Karpas-422 (cell line): ENCODE measurements at regions not wholly inside any gene's neighbourhood (a gene's known extent, or its start where the extent isn't known, plus 50 kb on each side); places are given as distances from the start of the nearest gene placed in this dataset.

ENCODE experiments used
- DNase-seq: peaks from one replicate; pipeline ENCODE4 v3.0.0-alpha.2; 2015
- H2AFZ ChIP-seq: fragments of 200-600 bp; sonication (generic); 2 replicates; pipeline ENCODE4 v1.6.1; 2014; ENCODE audit warnings: antibody characterized with exemption, low read length, mixed read lengths
- H3K27ac ChIP-seq: fragments of 200-600 bp; sonication (generic); 2 replicates; pipeline ENCODE4 v1.5.1; 2014; ENCODE audit warnings: mild to moderate bottlenecking, low read length, moderate library complexity
- H3K27me3 ChIP-seq: fragments of 200-600 bp; sonication (generic); 2 replicates; pipeline ENCODE4 v1.6.1; 2014; ENCODE audit warnings: low read length, mixed read lengths
- H3K36me3 ChIP-seq: fragments of 200-600 bp; sonication (generic); 2 replicates; pipeline ENCODE4 v1.6.1; 2014; ENCODE audit warnings: low read length, mixed read lengths; ENCODE audit not compliant: insufficient read depth
- H3K4me1 ChIP-seq: fragments of 200-600 bp; sonication (generic); 2 replicates; pipeline ENCODE4 v1.6.1; 2014; ENCODE audit warnings: mild to moderate bottlenecking, low read length, mixed read lengths
- H3K4me2 ChIP-seq: fragments of 200-600 bp; sonication (generic); 2 replicates; pipeline ENCODE4 v1.6.1; 2014; ENCODE audit warnings: low read length, low read depth, mild to moderate bottlenecking; ENCODE audit not compliant: poor library complexity, severe bottlenecking
- H3K4me3 ChIP-seq: fragments of 200-600 bp; sonication (generic); 2 replicates; pipeline ENCODE4 v1.5.1; 2014; ENCODE audit warnings: mild to moderate bottlenecking, antibody characterized with exemption, low read length, mixed read lengths
- H3K79me2 ChIP-seq: fragments of 200-600 bp; sonication (generic); 2 replicates; pipeline ENCODE4 v1.6.1; 2014; ENCODE audit warnings: mild to moderate bottlenecking, low read length, mixed read lengths
- H3K9ac ChIP-seq: fragments of 200-600 bp; sonication (generic); 2 replicates; pipeline ENCODE4 v1.6.0; 2014; ENCODE audit warnings: low read length
- H3K9me2 ChIP-seq: fragments of 200-600 bp; sonication (generic), shearing (Covaris generic); replicated peaks from 2 replicates; pipeline ENCODE4 v1.6.0; 2014; ENCODE audit warnings: mild to moderate bottlenecking, low read length, moderate library complexity; ENCODE audit not compliant: insufficient read depth
- H3K9me3 ChIP-seq: fragments of 300-700, 200-600 bp; sonication (generic); 2 replicates; pipeline ENCODE4 v1.6.1; 2014; ENCODE audit warnings: low read length, mixed read lengths
- H4K20me1 ChIP-seq: fragments of 200-600 bp; sonication (generic); 2 replicates; pipeline ENCODE4 v1.6.1; 2014; ENCODE audit warnings: mild to moderate bottlenecking, antibody characterized with exemption, low read length, low read depth; ENCODE audit not compliant: insufficient read depth

DNA sequence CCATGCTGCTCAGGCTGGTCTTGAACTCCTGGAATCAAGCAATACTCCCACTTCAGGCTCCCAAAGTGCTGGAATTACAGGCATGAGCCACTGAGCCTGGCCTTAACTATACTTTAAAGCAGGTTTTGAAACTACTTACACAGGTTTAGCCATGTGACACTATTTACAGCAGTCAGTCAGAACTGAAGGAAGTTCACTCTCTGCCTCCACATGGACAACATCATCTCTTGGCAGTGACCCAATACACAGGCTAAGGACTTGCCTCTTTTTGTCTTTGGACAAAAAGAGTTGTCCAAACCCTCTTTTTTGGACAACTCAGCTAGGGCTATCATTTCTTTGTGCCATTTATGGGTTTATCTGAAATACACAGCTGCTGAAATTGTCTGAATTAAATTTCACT lies 89.0 kb upstream of the CLDN10 start:
- no peak overlapping the region for H2AFZ ChIP-seq

DNA sequence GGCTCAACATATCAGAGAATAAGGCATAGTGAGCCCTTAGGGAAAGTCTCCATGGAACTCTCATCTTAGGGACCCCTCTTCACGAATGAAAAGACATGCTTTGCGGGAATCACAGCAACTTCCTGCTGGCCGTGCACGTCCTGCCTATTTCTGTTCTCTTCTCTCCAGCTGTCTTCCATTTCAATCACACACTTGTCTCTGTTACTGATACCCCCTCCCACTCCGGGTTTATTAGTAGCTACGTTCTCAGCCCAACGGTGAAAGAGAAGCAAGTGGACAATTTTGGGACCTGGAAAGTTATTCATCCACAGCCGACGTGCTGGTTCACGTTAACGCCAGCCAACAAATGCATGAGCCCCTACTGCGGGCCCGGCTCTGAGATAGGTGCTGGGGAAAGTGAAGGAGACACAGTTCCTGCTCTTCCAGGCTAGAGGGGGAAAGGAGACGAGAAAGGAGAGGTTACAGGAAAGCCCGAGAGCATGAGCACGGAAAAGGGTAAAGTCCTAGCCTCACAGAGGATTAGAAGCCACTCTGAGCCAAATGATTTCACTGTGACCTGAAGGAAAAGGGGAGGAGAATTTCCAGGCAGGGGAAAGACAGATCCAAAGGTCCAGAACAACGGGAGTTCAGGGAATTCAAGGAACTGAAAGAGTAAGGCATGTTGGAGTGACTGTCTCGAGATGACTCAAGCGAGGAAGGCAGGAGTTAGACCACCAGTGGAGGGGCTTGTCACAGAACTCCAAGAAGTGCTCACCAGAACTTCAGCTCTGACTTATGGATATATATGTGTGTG lies 81.8 kb upstream of the CLDN10 start:
- no peak overlapping the region for H3K4me3 ChIP-seq
- no peaks in the 10 kb centered on the region for H3K9me3 ChIP-seq
- no peaks in the 10 kb centered on the region for H3K79me2 ChIP-seq
- no peaks in the 10 kb centered on the region for H3K27me3 ChIP-seq
- no peak overlapping the region for H2AFZ ChIP-seq
- H3K27ac ChIP-seq: no peak overlapping the region
- no peak for DNase-seq
- H3K4me1 ChIP-seq: no peaks in the 10 kb centered on the region
- H4K20me1 ChIP-seq: no peaks in the 10 kb centered on the region
- no peak overlapping the region for H3K4me2 ChIP-seq
- H3K9me2 ChIP-seq: no peaks in the 10 kb centered on the region
- no peaks in the 10 kb centered on the region for H3K36me3 ChIP-seq
- no peak overlapping the region for H3K9ac ChIP-seq

More for the DNA sequence above, 89.0 kb upstream of the CLDN10 start:
- Histone ChIP-seq H3K4me2 (no peak overlapping the region), H3K79me2 (no peaks in the 10 kb centered on the region), H4K20me1 (no peaks in the 10 kb centered on the region), H3K9me3 (no peaks in the 10 kb centered on the region), H3K9ac (no peak overlapping the region), H3K27me3 (no peaks in the 10 kb centered on the region), H3K27ac (no peak overlapping the region), H3K36me3 (no peaks in the 10 kb centered on the region), H3K4me3 (no peak overlapping the region), H3K9me2 (no peaks in the 10 kb centered on the region), H3K4me1 (no peaks in the 10 kb centered on the region)
- DNase-seq: no peak

DNA sequence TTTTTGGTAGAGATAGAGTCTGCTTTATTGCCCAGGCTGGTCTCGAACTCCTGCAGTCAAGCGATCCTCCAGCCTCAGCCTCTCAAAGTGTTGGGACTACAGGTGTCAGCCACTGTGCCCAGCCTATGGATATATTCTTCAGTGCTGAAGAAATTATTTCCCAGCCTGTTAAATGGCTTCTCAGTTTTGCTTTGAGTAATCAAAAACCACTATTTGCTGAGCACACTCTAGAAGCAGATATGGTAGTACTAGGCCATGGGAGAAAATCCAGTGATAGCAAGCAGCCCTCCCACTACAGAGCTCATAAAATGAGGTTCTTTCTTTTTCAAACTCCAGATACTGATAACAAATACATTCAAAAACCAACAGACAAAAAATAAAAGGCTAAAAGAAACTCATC lies 80.6 kb upstream of the CLDN10 start:
- Histone ChIP-seq H3K9me3 (no peaks in the 10 kb centered on the region), H3K4me3 (no peak overlapping the region), H3K36me3 (no peaks in the 10 kb centered on the region), H4K20me1 (no peaks in the 10 kb centered on the region), H3K79me2 (no peaks in the 10 kb centered on the region), H3K27me3 (no peaks in the 10 kb centered on the region), H3K4me2 (no peak overlapping the region), H3K9me2 (no peaks in the 10 kb centered on the region), H3K27ac (no peak overlapping the region), H3K9ac (no peak overlapping the region), H3K4me1 (no peaks in the 10 kb centered on the region), H2AFZ (no peak overlapping the region)
- no peak for DNase-seq

DNA sequence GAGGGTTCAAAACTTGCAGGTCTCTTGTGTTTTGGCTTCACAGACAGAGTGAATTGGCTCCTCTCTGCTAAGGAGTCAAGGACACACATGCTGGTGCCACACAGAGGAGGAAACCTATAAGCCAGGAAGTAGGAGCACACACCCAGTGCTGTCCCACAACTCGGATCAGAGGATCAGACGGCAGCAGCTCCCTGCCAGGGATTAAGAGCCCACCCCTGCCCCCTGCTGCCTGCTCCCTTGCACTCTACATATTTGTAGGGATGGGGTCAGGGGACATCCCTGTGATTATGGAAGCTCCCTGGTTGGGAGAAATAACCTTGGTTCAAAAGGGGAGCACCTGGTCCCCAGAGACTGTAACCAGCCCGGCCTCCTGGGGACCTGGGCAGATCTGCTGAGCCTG lies 77.5 kb upstream of the CLDN10 start:
- no peak overlapping the region for H3K9ac ChIP-seq
- no peaks in the 10 kb centered on the region for H3K27me3 ChIP-seq
- H3K4me1 ChIP-seq: no peaks in the 10 kb centered on the region
- no peaks in the 10 kb centered on the region for H3K9me3 ChIP-seq
- DNase-seq: no peak
- no peak overlapping the region for H3K4me2 ChIP-seq
- H3K27ac ChIP-seq: no peak overlapping the region
- no peaks in the 10 kb centered on the region for H3K79me2 ChIP-seq
- no peak overlapping the region for H3K4me3 ChIP-seq
- H2AFZ ChIP-seq: no peak overlapping the region
- no peaks in the 10 kb centered on the region for H4K20me1 ChIP-seq
- no peaks in the 10 kb centered on the region for H3K9me2 ChIP-seq
- no peaks in the 10 kb centered on the region for H3K36me3 ChIP-seq

DNA sequence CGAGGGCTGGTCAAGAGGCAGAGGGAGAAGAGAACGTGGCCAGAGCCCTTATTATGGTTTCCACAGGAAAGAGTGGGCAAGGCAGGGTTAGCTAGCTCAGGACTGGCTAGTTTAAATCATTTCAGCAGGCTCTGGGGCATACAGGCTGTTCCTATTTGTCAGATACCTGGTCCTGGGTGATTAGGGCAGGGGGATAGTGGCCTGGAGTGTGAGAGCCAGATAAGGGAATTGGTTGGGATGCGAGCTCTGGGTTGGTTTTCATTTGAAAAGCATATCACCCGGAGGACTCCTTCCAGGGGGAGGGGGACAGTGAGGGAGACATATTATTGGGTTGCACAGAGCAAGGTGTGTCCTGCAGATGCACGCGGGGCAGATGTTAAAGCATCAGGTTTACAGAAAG lies 75.3 kb upstream of the CLDN10 start:
- Histone ChIP-seq H3K4me3 (no peak overlapping the region), H3K79me2 (no peaks in the 10 kb centered on the region)

DNA sequence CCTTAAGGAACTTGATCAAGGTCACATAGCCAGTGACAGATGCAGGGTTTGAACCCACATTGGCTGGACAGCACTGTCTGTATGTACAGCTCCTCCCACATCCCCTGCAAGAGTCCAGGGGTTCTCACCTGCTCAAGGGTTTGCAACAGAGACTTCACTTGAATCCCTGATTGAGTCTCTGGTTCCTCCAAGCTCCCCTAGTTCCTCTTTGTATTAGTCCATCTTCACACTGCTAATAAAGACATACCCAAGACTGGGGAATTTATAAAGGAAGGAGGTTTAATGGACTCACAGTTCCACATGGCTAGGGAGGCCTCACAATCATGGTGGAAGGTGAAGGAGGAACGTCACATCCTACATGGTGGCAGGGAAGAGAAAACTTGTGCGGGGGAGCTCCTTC lies 72.8 kb upstream of the CLDN10 start:
- Histone ChIP-seq H3K9me2 (no peaks in the 10 kb centered on the region), H3K9ac (no peak overlapping the region), H2AFZ (no peak overlapping the region), H3K4me2 (no peak overlapping the region), H3K79me2 (no peaks in the 10 kb centered on the region), H3K4me3 (no peak overlapping the region), H3K4me1 (no peaks in the 10 kb centered on the region), H3K27ac (no peak overlapping the region), H3K27me3 (no peaks in the 10 kb centered on the region), H3K9me3 (no peaks in the 10 kb centered on the region), H4K20me1 (no peaks in the 10 kb centered on the region), H3K36me3 (no peaks in the 10 kb centered on the region)
- no peak for DNase-seq

More for the DNA sequence above, 75.3 kb upstream of the CLDN10 start:
- no peak for DNase-seq
- Histone ChIP-seq H3K4me2 (no peak overlapping the region), H4K20me1 (no peaks in the 10 kb centered on the region), H3K27me3 (no peaks in the 10 kb centered on the region), H3K9me3 (no peaks in the 10 kb centered on the region), H3K36me3 (no peaks in the 10 kb centered on the region), H3K4me1 (no peaks in the 10 kb centered on the region), H3K9me2 (no peaks in the 10 kb centered on the region), H3K9ac (no peak overlapping the region), H2AFZ (no peak overlapping the region), H3K27ac (no peak overlapping the region)

DNA sequence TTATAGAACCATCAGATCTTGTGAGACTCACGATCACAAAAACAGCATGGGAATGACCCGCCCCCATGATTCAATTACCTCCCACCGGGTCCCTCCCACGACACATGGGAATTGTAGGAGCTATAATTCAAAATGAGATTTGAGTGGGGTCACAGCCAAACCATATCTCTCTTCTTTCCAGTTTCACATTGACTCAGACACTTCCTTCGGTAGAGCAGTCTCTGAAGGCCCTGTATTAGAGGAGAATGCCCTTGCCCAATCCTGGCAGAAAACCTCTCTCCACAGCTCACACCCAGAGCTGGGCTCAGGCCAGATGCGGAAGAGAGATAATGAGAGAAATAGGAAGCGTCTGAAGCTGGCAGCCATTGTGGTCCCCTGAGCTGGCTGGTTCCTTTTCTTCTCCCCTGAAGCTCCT lies 72.4 kb upstream of the CLDN10 start:
- Histone ChIP-seq H3K79me2 (no peaks in the 10 kb centered on the region), H2AFZ (no peak overlapping the region), H3K4me2 (no peak overlapping the region), H3K27me3 (no peaks in the 10 kb centered on the region), H3K4me3 (no peak overlapping the region), H3K9me3 (no peaks in the 10 kb centered on the region), H3K9ac (no peak overlapping the region), H3K9me2 (no peaks in the 10 kb centered on the region), H4K20me1 (no peaks in the 10 kb centered on the region), H3K36me3 (no peaks in the 10 kb centered on the region), H3K27ac (no peak overlapping the region), H3K4me1 (no peaks in the 10 kb centered on the region)
- DNase-seq: no peak

DNA sequence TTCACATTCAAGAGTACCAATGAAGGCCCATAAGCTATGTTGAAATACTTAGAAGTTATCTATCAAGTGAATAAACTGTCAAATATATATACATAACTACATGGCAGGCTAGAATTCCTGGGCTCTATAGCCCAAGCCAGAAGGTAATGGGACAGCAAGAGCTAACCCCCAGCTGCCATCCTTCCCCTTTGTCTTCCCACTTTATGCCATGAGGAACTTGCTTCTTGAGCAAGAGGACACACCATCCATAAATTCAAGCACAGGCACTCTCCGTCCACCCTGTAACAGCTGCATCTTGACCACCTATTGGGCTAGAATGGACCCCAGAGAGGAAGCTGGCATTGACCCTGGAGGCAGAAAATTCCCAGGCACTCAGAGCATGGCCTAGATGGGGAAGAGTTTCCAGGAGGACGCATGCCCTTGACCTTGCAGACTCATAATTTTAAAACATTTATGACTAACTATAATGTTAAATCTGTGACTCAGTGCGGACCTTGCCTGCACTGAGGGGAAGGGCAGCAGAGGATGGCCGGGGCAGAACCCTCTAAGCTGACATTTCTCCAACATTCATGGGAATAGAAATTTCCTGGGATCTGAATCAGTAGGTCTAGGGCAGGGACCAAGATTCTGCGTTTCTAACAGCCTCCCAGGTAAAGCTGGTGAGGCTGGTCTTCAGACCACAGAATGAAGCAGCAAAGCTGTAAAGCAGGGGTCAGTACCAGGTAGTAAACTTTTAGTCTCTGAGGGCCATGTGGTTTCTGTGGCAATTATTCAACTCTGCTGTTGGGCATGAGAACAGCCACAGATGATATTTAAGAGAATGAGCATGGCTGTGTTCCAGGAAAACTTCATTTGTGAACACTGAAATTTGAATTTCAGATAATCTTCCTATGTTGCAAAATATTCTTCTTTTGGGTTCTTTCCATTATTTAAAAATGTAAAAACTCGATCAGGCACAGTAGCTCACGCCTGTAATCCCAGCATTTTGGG lies 71.4 kb upstream of the CLDN10 start:
- Histone ChIP-seq H3K27ac (no peak overlapping the region), H2AFZ (no peak overlapping the region), H3K4me2 (no peak overlapping the region), H3K9ac (no peak overlapping the region), H3K79me2 (no peaks in the 10 kb centered on the region), H3K4me1 (no peaks in the 10 kb centered on the region), H3K36me3 (no peaks in the 10 kb centered on the region), H4K20me1 (no peaks in the 10 kb centered on the region), H3K4me3 (no peak overlapping the region), H3K27me3 (no peaks in the 10 kb centered on the region), H3K9me2 (no peaks in the 10 kb centered on the region), H3K9me3 (no peaks in the 10 kb centered on the region)
- no peak for DNase-seq
